ENCODE measurements at regions not wholly inside any gene's neighbourhood (a gene's known extent, or its start where the extent isn't known, plus 50 kb on each side); places are given as distances from the start of the nearest gene placed in this dataset.

- H3K9me1 ChIP-seq (ENCODE audit: control insufficient read depth, insufficient read depth, low read length), result no peaks in the 10 kb centered on the region
- in situ Hi-C loops (cut with MboI), result no loop called here
- no peak overlapping the region for H3K4me3 ChIP-seq
- no peaks in the 10 kb centered on the region for H3K4me1 ChIP-seq (replicated peaks in 1 of 2; ENCODE audit: control insufficient read depth in 2 of 2, insufficient read depth in 2 of 2, low read length in 2 of 2)
- no peak overlapping the region for H3K9ac ChIP-seq (ENCODE audit: insufficient read depth in 1 of 2, low read depth in 2 of 2, low read length in 2 of 2)
- DNase-seq (ENCODE audit: extremely low read depth in 1 of 4, low spot score in 3 of 4) (no peak), ATAC-seq (no peak), FAIRE-seq (no peak)
- no peaks in the 10 kb centered on the region for H4K20me1 ChIP-seq (replicated peaks; ENCODE audit: control insufficient read depth, insufficient read depth, low read length)
- 32% methylated on average over 3 of the region's 3 CpGs for WGBS (ENCODE audit: insufficient coverage, low coverage, missing lambda C conversion rate)
- no peaks in the 10 kb centered on the region for H3K9me3 ChIP-seq (replicated peaks; ENCODE audit: control insufficient read depth, insufficient read depth, low read depth, low read length)
- CTCF ChIA-PET (ENCODE audit: low intra/inter-chr PET ratio), result no interaction called here
- no peak overlapping the region for H2AFZ ChIP-seq (ENCODE audit: low read depth, low read length)
- H3K27ac ChIP-seq (ENCODE audit: extremely low read depth, low read depth, low read length), result no peak overlapping the region
- POLR2A ChIA-PET, result interaction anchor here (1.0 to 1.1 kb wide), 2 partner anchors 9 to 12 kb away, joined by 3 read pairs; no protein-coding TSS in a partner anchor
- BruUV-seq (replicated peaks), result no TSS peak
- no peak overlapping the region for H3K4me2 ChIP-seq (ENCODE audit: insufficient read depth, low read length)
- no peaks in the 10 kb centered on the region for H3K79me2 ChIP-seq (ENCODE audit: control insufficient read depth, insufficient read depth, low read length)
- intact Hi-C loops (cut with micrococcal nuclease), result no loop called here
- no peaks in the 10 kb centered on the region for H3K27me3 ChIP-seq (ENCODE audit: control insufficient read depth in 2 of 2, insufficient read depth in 2 of 2, low read length in 2 of 2)
- no peaks in the 10 kb centered on the region for H3K36me3 ChIP-seq (ENCODE audit: control insufficient read depth, insufficient read depth, low read length)
- TF ChIP-seq TAF9B (IDR thresholded peaks at IDR 0.05; ENCODE audit: partially characterized antibody) (no peak), TOE1 (IDR thresholded peaks at IDR 0.05; ENCODE audit: borderline replicate concordance) (no peak), TOE1 (CRISPR knock-in tag; IDR thresholded peaks at IDR 0.05; ENCODE audit: borderline replicate concordance, low read depth) (no peak), ZNF3 (CRISPR knock-in tag; IDR thresholded peaks at IDR 0.05) (no peak), ZNF644 (tag; IDR thresholded peaks at IDR 0.05; ENCODE audit: low read depth) (no peak), ZNF695 (CRISPR knock-in tag; IDR thresholded peaks at IDR 0.05) (no peak), ZNF280A (IDR thresholded peaks at IDR 0.05; ENCODE audit: low read depth, partially characterized antibody) (no peak), RUNX1 (IDR thresholded peaks at IDR 0.05; ENCODE audit: low read depth) (no peak), GATAD2B (IDR thresholded peaks at IDR 0.05; ENCODE audit: borderline replicate concordance) (no peak)
These were observed 202.0 kb upstream of the KRR1 start for GRCh38 chr12:75713434-75713833.
